HG02623 (cell line): ENCODE measurements at regions not wholly inside any gene's neighbourhood (a gene's known extent, or its start where the extent isn't known, plus 50 kb on each side); places are given as distances from the start of the nearest gene placed in this dataset.

Source experiments
- ATAC-seq: cut with Tn5 transposase; IDR thresholded peaks from one replicate; pipeline ENCODE4 v1.9.1; 2021; ENCODE audit warnings: moderate library complexity; ENCODE audit not compliant: unreplicated experiment

- ATAC-seq: no peak
Measured at GRCh38 chr6:159357211-159357915, 188.2 kb downstream of the FNDC1 start.

- no peak for ATAC-seq
Measured at GRCh38 chr6:159353193-159353592, 184.0 kb downstream of the FNDC1 start.

GRCh38 chr6:159351707-159352106 lies 182.5 kb downstream of the FNDC1 start:
- no peak for ATAC-seq

GRCh38 chr6:159349915-159350314 lies 180.7 kb downstream of the FNDC1 start:
- ATAC-seq: no peak

- ATAC-seq: no peak
Measured at GRCh38 chr6:159343709-159344108, 174.5 kb downstream of the FNDC1 start.

GRCh38 chr6:159342146-159342545 lies 172.9 kb downstream of the FNDC1 start:
- ATAC-seq: no peak

GRCh38 chr6:159334068-159334467 lies 164.9 kb downstream of the FNDC1 start:
- ATAC-seq: no peak

GRCh38 chr6:159331451-159331850 lies 162.3 kb downstream of the FNDC1 start:
- no peak for ATAC-seq

GRCh38 chr6:159329081-159329480 lies 159.9 kb downstream of the FNDC1 start:
- ATAC-seq: no peak

GRCh38 chr6:159328052-159328451 lies 158.9 kb downstream of the FNDC1 start:
- no peak for ATAC-seq

- no peak for ATAC-seq
Measured at GRCh38 chr6:159325476-159325875, 156.3 kb downstream of the FNDC1 start.

- ATAC-seq: no peak
Measured at GRCh38 chr6:159324596-159324995, 155.4 kb downstream of the FNDC1 start.
